ENCODE measurements at regions not wholly inside any gene's neighbourhood (a gene's known extent, or its start where the extent isn't known, plus 50 kb on each side); places are given as distances from the start of the nearest gene placed in this dataset.

GRCh38 chr20:19918965-19919329 lies 98.2 kb upstream of the NAA20 start:
- TF ChIP-seq, protein P1, sequence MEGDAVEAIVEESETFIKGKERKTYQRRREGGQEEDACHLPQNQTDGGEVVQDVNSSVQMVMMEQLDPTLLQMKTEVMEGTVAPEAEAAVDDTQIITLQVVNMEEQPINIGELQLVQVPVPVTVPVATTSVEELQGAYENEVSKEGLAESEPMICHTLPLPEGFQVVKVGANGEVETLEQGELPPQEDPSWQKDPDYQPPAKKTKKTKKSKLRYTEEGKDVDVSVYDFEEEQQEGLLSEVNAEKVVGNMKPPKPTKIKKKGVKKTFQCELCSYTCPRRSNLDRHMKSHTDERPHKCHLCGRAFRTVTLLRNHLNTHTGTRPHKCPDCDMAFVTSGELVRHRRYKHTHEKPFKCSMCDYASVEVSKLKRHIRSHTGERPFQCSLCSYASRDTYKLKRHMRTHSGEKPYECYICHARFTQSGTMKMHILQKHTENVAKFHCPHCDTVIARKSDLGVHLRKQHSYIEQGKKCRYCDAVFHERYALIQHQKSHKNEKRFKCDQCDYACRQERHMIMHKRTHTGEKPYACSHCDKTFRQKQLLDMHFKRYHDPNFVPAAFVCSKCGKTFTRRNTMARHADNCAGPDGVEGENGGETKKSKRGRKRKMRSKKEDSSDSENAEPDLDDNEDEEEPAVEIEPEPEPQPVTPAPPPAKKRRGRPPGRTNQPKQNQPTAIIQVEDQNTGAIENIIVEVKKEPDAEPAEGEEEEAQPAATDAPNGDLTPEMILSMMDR (IDR thresholded peaks at IDR 0.05), result no peak
- TF ChIP-seq POLR2A (IDR thresholded peaks at IDR 0.05) (no peak), EP300 (IDR thresholded peaks at IDR 0.05) (no peak), POLR2AphosphoS5 (IDR thresholded peaks at IDR 0.05) (no peak)

All from stomach (tissue), 4 donors.